ENCODE measurements at regions not wholly inside any gene's neighbourhood (a gene's known extent, or its start where the extent isn't known, plus 50 kb on each side); places are given as distances from the start of the nearest gene placed in this dataset.

DNA sequence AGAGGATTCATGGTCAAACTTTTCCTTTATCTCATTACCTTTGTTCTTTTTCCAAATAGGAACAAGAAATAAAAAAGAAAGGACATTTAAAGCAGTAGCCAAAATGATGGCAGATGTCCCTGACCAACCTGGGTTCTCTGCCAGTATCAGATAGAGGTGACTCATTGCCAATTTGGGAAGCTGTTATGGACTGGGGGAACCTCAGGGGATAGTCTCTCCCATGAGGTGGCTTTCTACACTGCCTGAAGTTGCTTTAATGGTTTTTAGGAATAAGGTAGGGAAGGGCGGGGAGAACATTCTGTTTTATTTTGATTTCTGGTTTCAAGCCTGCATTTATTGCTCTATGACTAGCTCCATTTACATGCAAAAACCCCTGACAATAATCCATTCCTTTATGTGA is 457.9 kb upstream of the TPK1 start:
- H3K27me3 ChIP-seq (ENCODE audit: control insufficient read depth, insufficient read depth, low read length): no peaks in the 10 kb centered on the region
- no peak overlapping the region for H4K5ac ChIP-seq (ENCODE audit: low read depth, low read length)
- no peak overlapping the region for H3K4me3 ChIP-seq (ENCODE audit: insufficient read depth, low read depth, low read length)
- no peaks in the 10 kb centered on the region for H3K9me1 ChIP-seq (ENCODE audit: insufficient read depth, low read length)
- ATAC-seq (ENCODE audit: low read depth): no peak
- no peaks in the 10 kb centered on the region for H3K79me1 ChIP-seq (ENCODE audit: low read depth in 1 of 2, low read length in 2 of 2)
- no peaks in the 10 kb centered on the region for H3K4me1 ChIP-seq (ENCODE audit: control insufficient read depth, insufficient read depth, low read length)
- H3K4me2 ChIP-seq (ENCODE audit: low read depth, low read length): no peak overlapping the region
- H2BK120ac ChIP-seq (ENCODE audit: low read depth, low read length): no peak overlapping the region
- H2BK5ac ChIP-seq (ENCODE audit: low read depth, low read length, poor library complexity, severe bottlenecking): no peak overlapping the region
- no peaks in the 10 kb centered on the region for H3K9me3 ChIP-seq (ENCODE audit: control insufficient read depth, insufficient read depth, low read length)
- dilution Hi-C loops (cut with HindIII; ENCODE audit: low sequenced_read_pairs, unreplicated experiment): no loop called here
- no peak overlapping the region for H3K18ac ChIP-seq (ENCODE audit: low read depth, low read length)
- no TSS peak for BruUV-seq (replicated peaks)
- in situ Hi-C loops (cut with MboI; ENCODE audit: low sequenced_read_pairs): no loop called here
- H2BK15ac ChIP-seq (ENCODE audit: low read depth, low read length): no peak overlapping the region
- H2AFZ ChIP-seq (replicated peaks; ENCODE audit: low read length, poor library complexity): no peak overlapping the region
- H3K14ac ChIP-seq (replicated peaks; ENCODE audit: low read depth, low read length): no peak overlapping the region
- no peak overlapping the region for H4K8ac ChIP-seq (ENCODE audit: low read depth in 2 of 2, low read length in 2 of 2)
- no peak overlapping the region for H4K91ac ChIP-seq (ENCODE audit: insufficient read depth, low read depth, low read length)
- H3K27ac ChIP-seq (ENCODE audit: insufficient read depth, low read length): no peak overlapping the region
- no peak overlapping the region for H3K4ac ChIP-seq (ENCODE audit: low read depth, low read length)
- no peak overlapping the region for H3K9ac ChIP-seq (ENCODE audit: low read depth, low read length)
- no peaks in the 10 kb centered on the region for H3K36me3 ChIP-seq (ENCODE audit: control insufficient read depth, insufficient read depth, low read length)
- no peak overlapping the region for H3K56ac ChIP-seq (ENCODE audit: extremely low read depth, insufficient read depth, low read length)
- no peak overlapping the region for H2AK5ac ChIP-seq (ENCODE audit: low read depth, low read length)
- H2AK9ac ChIP-seq (replicated peaks; ENCODE audit: low read depth, low read length, poor library complexity): no peak overlapping the region
- H3K23ac ChIP-seq (ENCODE audit: low read depth, low read length): no peak overlapping the region
- no peak overlapping the region for H2BK20ac ChIP-seq (ENCODE audit: low read depth, low read length)
- DNase-seq: no peak
- H4K20me1 ChIP-seq (ENCODE audit: insufficient read depth, low read length): no peaks in the 10 kb centered on the region
- TF ChIP-seq MXI1 (IDR thresholded peaks at IDR 0.05; ENCODE audit: borderline replicate concordance, low read depth, low read length): no peak
- no peak for TF ChIP-seq POLR2A (IDR thresholded peaks at IDR 0.05; ENCODE audit: low read depth, low read length)
- TF ChIP-seq MAFK (IDR thresholded peaks at IDR 0.05; ENCODE audit: low read depth, low read length): no peak
- no peak for TF ChIP-seq MAZ (IDR thresholded peaks at IDR 0.05; ENCODE audit: borderline replicate concordance, low read depth, low read length)
- no peak for TF ChIP-seq SMC3 (IDR thresholded peaks at IDR 0.05; ENCODE audit: low read depth, low read length)
- intact Hi-C loops (cut with micrococcal nuclease): no loop called here
- CTCF ChIA-PET: no interaction called here
- POLR2A ChIA-PET (ENCODE audit: unreplicated experiment): no interaction called here
- WGBS, 2 experiments (ENCODE audit: extremely low coverage in 2 of 2, insufficient read length in 1 of 2): no CpG with 5 or more reads among the region's 1 CpG

Data from IMR-90 (cell line).